Transverse colon (tissue), 3 donors: ENCODE measurements at regions not wholly inside any gene's neighbourhood (a gene's known extent, or its start where the extent isn't known, plus 50 kb on each side); places are given as distances from the start of the nearest gene placed in this dataset.

Experiments
- EP300 ChIP-seq: sonication (generic); formaldehyde crosslinking; IDR thresholded peaks from one replicate; pipeline ENCODE4 v1.6.1; 2017; ENCODE audit warnings: antibody characterized with exemption, low read depth
- POLR2A ChIP-seq: fragments of 450-650 bp; IDR thresholded peaks from one replicate; pipeline ENCODE4 v1.6.1; 2016; ENCODE audit warnings: antibody characterized with exemption, mild to moderate bottlenecking, moderate library complexity
- POLR2AphosphoS5 ChIP-seq, 3 donors: sonication (generic); formaldehyde crosslinking; IDR thresholded peaks; one replicate each; pipeline ENCODE4 v1.6.1; 2016; ENCODE audit warnings: antibody characterized with exemption in 3 of 3

DNA sequence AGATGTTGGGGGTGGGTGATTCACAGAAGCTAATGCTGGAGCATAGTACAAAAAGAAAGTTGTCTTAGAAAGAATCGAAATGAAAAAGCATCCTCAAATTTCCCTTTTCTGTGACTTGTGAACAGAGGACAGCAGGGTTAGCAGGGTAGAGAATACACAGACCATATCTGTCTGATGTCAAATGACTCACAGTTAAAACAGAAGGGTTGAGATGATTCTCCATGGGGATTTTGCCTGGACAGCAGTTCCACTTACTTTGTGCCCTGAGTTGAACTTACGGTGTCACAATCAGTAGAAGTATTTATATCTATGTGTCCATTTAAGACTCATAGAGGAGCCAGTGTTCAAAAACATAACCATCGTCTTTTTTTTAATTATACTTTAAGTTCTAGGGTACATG lies 801.6 kb downstream of the KCTD16 start:
- TF ChIP-seq POLR2AphosphoS5 (IDR thresholded peaks at IDR 0.05) (no peak), EP300 (no peak), POLR2A (no peak)
